Fibroblast of lung (primary cell): ENCODE measurements at regions not wholly inside any gene's neighbourhood (a gene's known extent, or its start where the extent isn't known, plus 50 kb on each side); places are given as distances from the start of the nearest gene placed in this dataset.
"Not testable (repeated sequence)": the region's sequence is repeated elsewhere in the genome, so short reads cannot be mapped to it uniquely, and the experiment has no call there.

Experiments
- DNase-seq, 2 donors: peaks; one replicate each; pipeline versions ENCODE4 v3.0.0 to v3.0.0-alpha.2; 2010; ENCODE audit warnings: low read depth in 2 of 2
- H2AFZ ChIP-seq: 2 replicates; pipeline ENCODE4 v1.5.1; 2012; ENCODE audit warnings: low read length, control low read depth, inconsistent platforms
- H3K27ac ChIP-seq: 2 replicates; pipeline ENCODE4 v1.5.1; 2011; ENCODE audit warnings: low read length, control low read depth; ENCODE audit not compliant: insufficient read depth
- H3K27me3 ChIP-seq: 2 replicates; pipeline ENCODE4 v1.5.1; 2011; ENCODE audit warnings: mild to moderate bottlenecking, low read length; ENCODE audit not compliant: control insufficient read depth, insufficient read depth
- H3K36me3 ChIP-seq: 2 replicates; pipeline ENCODE4 v1.5.1; 2011; ENCODE audit warnings: low read length; ENCODE audit not compliant: control insufficient read depth, insufficient read depth
- H3K4me1 ChIP-seq: 2 replicates; pipeline ENCODE4 v1.5.1; 2011; ENCODE audit warnings: low read length; ENCODE audit not compliant: control insufficient read depth, insufficient read depth; ENCODE audit errors: extremely low read depth
- H3K4me2 ChIP-seq: 2 replicates; pipeline ENCODE4 v1.5.1; 2011; ENCODE audit warnings: low read length, control low read depth; ENCODE audit not compliant: insufficient read depth; ENCODE audit errors: extremely low read depth
- H3K4me3 ChIP-seq, 4 experiments: fragments of 200-600 bp in 1 of 4; sonication (generic) in 1 of 4; replicated peaks in 1 of 4; 2 replicates each; pipeline ENCODE4 v1.5.1; 2011 to 2016; ENCODE audit warnings: low read length in 4 of 4, low read depth in 3 of 4, mild to moderate bottlenecking in 3 of 4, control low read depth in 2 of 4, inconsistent platforms in 1 of 4, mixed read lengths in 1 of 4; ENCODE audit not compliant: insufficient read depth in 1 of 4; ENCODE audit errors: control extremely low read depth in 1 of 4
- H3K79me2 ChIP-seq: 2 replicates; pipeline ENCODE4 v1.5.1; 2012; ENCODE audit warnings: mild to moderate bottlenecking, low read length, inconsistent platforms; ENCODE audit not compliant: control insufficient read depth, insufficient read depth
- H3K9ac ChIP-seq: 2 replicates; pipeline ENCODE4 v1.5.1; 2011; ENCODE audit warnings: mild to moderate bottlenecking, low read length, control low read depth; ENCODE audit not compliant: insufficient read depth
- H3K9me3 ChIP-seq: 2 replicates; pipeline ENCODE4 v1.5.1; 2012; ENCODE audit warnings: low read depth, low read length; ENCODE audit not compliant: control insufficient read depth, insufficient read depth
- H4K20me1 ChIP-seq: 2 replicates; pipeline ENCODE4 v1.5.1; 2011; ENCODE audit warnings: low read length; ENCODE audit not compliant: control insufficient read depth, insufficient read depth; ENCODE audit errors: extremely low read depth
- CTCF ChIP-seq, 2 donors: IDR thresholded peaks in 1 of 2; conservative IDR thresholded peaks in 1 of 2; 1 replicate in 1 of 2; 2 replicates in 1 of 2; pipeline ENCODE4 v1.5.1; 2011 to 2012; ENCODE audit warnings: low read length in 2 of 2, control low read depth in 1 of 2, inconsistent platforms in 1 of 2, low read depth in 1 of 2, mild to moderate bottlenecking in 1 of 2
- EZH2 ChIP-seq: IDR thresholded peaks from 2 replicates; pipeline ENCODE4 v1.5.1; 2012; ENCODE audit warnings: low read length, control low read depth, mild to moderate bottlenecking; ENCODE audit errors: missing control alignments

- Histone ChIP-seq H3K9ac (no peak overlapping the region), H3K4me3 (no peak overlapping the region), H3K4me2 (no peak overlapping the region), H3K4me1 (no peaks in the 10 kb centered on the region), H3K36me3 (no peaks in the 10 kb centered on the region), H3K27me3 (no peaks in the 10 kb centered on the region), H3K9me3 (no peaks in the 10 kb centered on the region), H4K20me1 (no peaks in the 10 kb centered on the region), H3K79me2 (no peaks in the 10 kb centered on the region), H2AFZ (no peak overlapping the region), H3K27ac (no peak overlapping the region)
- no peak for TF ChIP-seq CTCF (conservative IDR thresholded peaks at IDR 0.05 in 1 of 2, IDR thresholded peaks at IDR 0.05 in 1 of 2; ENCODE audit: low read depth in 1 of 2, low read length in 2 of 2)
- TF ChIP-seq EZH2: no peak
- no peak for DNase-seq
Observed at GRCh38 chr1:213513006-213513405, 462.0 kb downstream of the RPS6KC1 start.

GRCh38 chr1:213514408-213515179 lies 463.6 kb downstream of the RPS6KC1 start:
- not testable (repeated sequence) for H3K36me3 ChIP-seq, H3K9me3 ChIP-seq, H3K27me3 ChIP-seq, H3K4me2 ChIP-seq, H2AFZ ChIP-seq, H3K79me2 ChIP-seq, H3K4me1 ChIP-seq, H3K9ac ChIP-seq, DNase-seq, H3K27ac ChIP-seq, H3K4me3 ChIP-seq, H4K20me1 ChIP-seq

GRCh38 chr1:213519098-213519497 lies 468.1 kb downstream of the RPS6KC1 start:
- H3K27me3 ChIP-seq: no peaks in the 10 kb centered on the region
- no peak overlapping the region for H3K9ac ChIP-seq
- H3K79me2 ChIP-seq: no peaks in the 10 kb centered on the region
- H4K20me1 ChIP-seq: no peaks in the 10 kb centered on the region
- no peak overlapping the region for H2AFZ ChIP-seq
- H3K36me3 ChIP-seq: no peaks in the 10 kb centered on the region
- no peak overlapping the region for H3K4me3 ChIP-seq
- no peaks in the 10 kb centered on the region for H3K9me3 ChIP-seq
- no peak overlapping the region for H3K27ac ChIP-seq
- H3K4me2 ChIP-seq: no peak overlapping the region
- no peak for TF ChIP-seq CTCF (conservative IDR thresholded peaks at IDR 0.05 in 1 of 2, IDR thresholded peaks at IDR 0.05 in 1 of 2; ENCODE audit: low read depth in 1 of 2, low read length in 2 of 2)
- TF ChIP-seq EZH2: no peak
- no peak for DNase-seq
- H3K4me1 ChIP-seq: no peaks in the 10 kb centered on the region
